Caco-2 (cell line): ENCODE measurements at regions not wholly inside any gene's neighbourhood (a gene's known extent, or its start where the extent isn't known, plus 50 kb on each side); places are given as distances from the start of the nearest gene placed in this dataset.

Experiments
- BruUV-seq: library from RNA; stranded (reverse); fragments of 400-500 nt; replicated peaks from 2 replicates; lab custom pipeline; 2021; lab: Mats Ljungman, UMichigan
- CTCF ChIA-PET: fragments of 300-600 bp; sonication (Branson Sonifier 250); formaldehyde crosslinking; loops from one replicate; lab custom pipeline; 2022; ENCODE audit warnings: antibody characterized with exemption; lab: Charles Lee
- POLR2A ChIA-PET: fragments of 300-600 bp; sonication (Branson Sonifier 250); formaldehyde crosslinking; loops from one replicate; lab custom pipeline; 2022; ENCODE audit warnings: antibody characterized with exemption; lab: Charles Lee
- DNase-seq, 2 experiments: peaks; one replicate each; pipeline versions ENCODE4 v3.0.0 to v3.0.0-alpha.2; 2020 to 2022
- H3K27me3 ChIP-seq: replicated peaks from 2 replicates; pipeline ENCODE4 v1.6.0; 2011; ENCODE audit warnings: low read length; ENCODE audit not compliant: control insufficient read depth, insufficient read depth
- H3K36me3 ChIP-seq: 2 replicates; pipeline ENCODE4 v1.5.1; 2011; ENCODE audit warnings: low read length; ENCODE audit not compliant: control insufficient read depth, insufficient read depth
- H3K4me1 ChIP-seq: fragments of 250-450 bp; sonication (Bioruptor Pico); 2 replicates; pipeline ENCODE4 v1.5.1; 2020; ENCODE audit warnings: mild to moderate bottlenecking
- H3K4me3 ChIP-seq: 2 replicates; pipeline ENCODE4 v1.5.1; 2011; ENCODE audit warnings: low read depth, mild to moderate bottlenecking, control low read depth, low read length
- H3K9me3 ChIP-seq: fragments of 250-450 bp; sonication (Bioruptor Pico); 2 replicates; pipeline ENCODE4 v1.5.1; 2020; ENCODE audit warnings: mild to moderate bottlenecking, moderate library complexity
- H3K27ac Mint-ChIP-seq: one replicate; pipeline ENCODE4 v1.8.0; 2022; ENCODE audit warnings: mixed read lengths; ENCODE audit not compliant: unreplicated experiment
- H3K27me3 Mint-ChIP-seq: one replicate; pipeline ENCODE4 v1.8.0; 2022; ENCODE audit warnings: mixed read lengths; ENCODE audit not compliant: insufficient read depth, unreplicated experiment
- H3K36me3 Mint-ChIP-seq: one replicate; pipeline ENCODE4 v1.8.0; 2022; ENCODE audit warnings: mild to moderate bottlenecking, mixed read lengths; ENCODE audit not compliant: insufficient read depth, unreplicated experiment
- H3K4me1 Mint-ChIP-seq: one replicate; pipeline ENCODE4 v1.8.0; 2022; ENCODE audit warnings: low read depth, mixed read lengths; ENCODE audit not compliant: unreplicated experiment
- H3K4me3 Mint-ChIP-seq: one replicate; pipeline ENCODE4 v1.8.0; 2022; ENCODE audit warnings: mild to moderate bottlenecking, moderate library complexity, mixed read lengths; ENCODE audit not compliant: unreplicated experiment
- H3K9me3 Mint-ChIP-seq: one replicate; pipeline ENCODE4 v1.8.0; 2022; ENCODE audit warnings: mixed read lengths; ENCODE audit not compliant: unreplicated experiment
- intact Hi-C: fragments of 100-400 bp; cut with micrococcal nuclease; formaldehyde crosslinking; loops from one replicate; pipeline ENCODE4 v1.10.0; 2022; ENCODE audit not compliant: unreplicated experiment
- TF ChIP-seq, protein P1 (sequence below), 2 experiments: fragments of 200-600 bp in 1 of 2; IDR thresholded peaks; 1 replicate in 1 of 2; 2 replicates in 1 of 2; pipeline versions ENCODE4 v1.5.1 to v1.8.0; 2011 to 2022; ENCODE audit warnings: antibody characterized with exemption in 1 of 2, control low read depth in 1 of 2, inconsistent platforms in 1 of 2, low read depth in 1 of 2, low read length in 1 of 2, mild to moderate bottlenecking in 1 of 2, moderate library complexity in 1 of 2; ENCODE audit not compliant: insufficient read depth in 1 of 2, severe bottlenecking in 1 of 2, unreplicated experiment in 1 of 2

DNA sequence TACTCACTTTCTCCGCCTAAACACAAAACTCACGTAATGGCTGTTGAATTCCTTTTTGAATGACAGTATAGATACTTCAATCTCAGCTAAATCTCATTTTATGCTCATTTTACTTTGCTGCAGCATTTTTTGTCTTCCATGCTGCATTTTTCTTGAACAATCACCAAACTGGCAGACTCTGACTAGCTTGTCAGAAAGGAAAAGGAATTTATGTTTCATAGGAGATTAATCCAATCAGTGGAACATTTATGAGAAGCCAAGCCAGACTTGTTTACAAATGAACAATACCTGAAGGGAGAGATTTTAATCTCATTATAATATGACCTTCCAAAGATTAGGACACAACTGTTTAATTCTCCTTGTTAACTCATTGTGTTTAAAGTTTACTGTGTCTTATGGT lies 1044.3 kb downstream of the DIAPH3 start:
- intact Hi-C loops, result no loop called here
- CTCF ChIA-PET, result no interaction called here
- no TSS peak for BruUV-seq

DNA sequence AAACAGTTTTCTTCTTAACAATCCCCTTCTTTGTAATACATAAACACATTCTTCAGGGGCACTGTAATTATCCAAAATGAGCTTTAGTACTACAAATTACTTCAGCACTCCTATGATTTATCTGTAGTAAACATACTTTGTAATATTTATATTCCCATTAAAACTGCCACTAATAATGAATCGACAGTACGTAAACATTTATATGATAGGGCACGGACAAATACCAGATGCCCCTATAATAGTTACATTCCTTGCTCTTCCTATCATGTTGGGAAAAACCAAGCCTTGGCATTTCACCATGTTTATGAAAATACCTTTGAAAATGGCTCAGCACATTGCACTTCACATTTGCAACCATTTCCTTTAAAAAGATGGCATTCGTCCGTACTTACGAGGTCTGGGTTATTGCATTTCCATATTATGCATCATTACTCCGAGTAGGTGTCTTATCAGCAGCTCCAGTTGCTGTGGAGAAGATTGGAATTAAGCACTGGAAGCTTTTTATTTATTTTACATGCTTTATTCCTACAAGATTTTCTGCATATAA lies 1043.4 kb downstream of the DIAPH3 start:
- Histone ChIP-seq H3K9me3 (no peaks in the 10 kb centered on the region), H3K4me3 (no peak overlapping the region), H3K4me1 (no peaks in the 10 kb centered on the region), H3K36me3 (no peaks in the 10 kb centered on the region), H3K27me3 (no peaks in the 10 kb centered on the region)
- Mint-ChIP-seq H3K27me3 (no peaks in the 10 kb centered on the region), H3K4me1 (no peaks in the 10 kb centered on the region), H3K27ac (no peak overlapping the region), H3K4me3 (no peak overlapping the region), H3K36me3 (no peaks in the 10 kb centered on the region), H3K9me3 (no peaks in the 10 kb centered on the region)
- ChIA-PET POLR2A (no interaction called here), CTCF (no interaction called here)
- intact Hi-C loops, result loop anchor here (1.0 kb wide), 1 partner anchor 63 kb away; no protein-coding TSS in a partner anchor
- DNase-seq, result no peak
- no TSS peak for BruUV-seq
- TF ChIP-seq, protein P1, sequence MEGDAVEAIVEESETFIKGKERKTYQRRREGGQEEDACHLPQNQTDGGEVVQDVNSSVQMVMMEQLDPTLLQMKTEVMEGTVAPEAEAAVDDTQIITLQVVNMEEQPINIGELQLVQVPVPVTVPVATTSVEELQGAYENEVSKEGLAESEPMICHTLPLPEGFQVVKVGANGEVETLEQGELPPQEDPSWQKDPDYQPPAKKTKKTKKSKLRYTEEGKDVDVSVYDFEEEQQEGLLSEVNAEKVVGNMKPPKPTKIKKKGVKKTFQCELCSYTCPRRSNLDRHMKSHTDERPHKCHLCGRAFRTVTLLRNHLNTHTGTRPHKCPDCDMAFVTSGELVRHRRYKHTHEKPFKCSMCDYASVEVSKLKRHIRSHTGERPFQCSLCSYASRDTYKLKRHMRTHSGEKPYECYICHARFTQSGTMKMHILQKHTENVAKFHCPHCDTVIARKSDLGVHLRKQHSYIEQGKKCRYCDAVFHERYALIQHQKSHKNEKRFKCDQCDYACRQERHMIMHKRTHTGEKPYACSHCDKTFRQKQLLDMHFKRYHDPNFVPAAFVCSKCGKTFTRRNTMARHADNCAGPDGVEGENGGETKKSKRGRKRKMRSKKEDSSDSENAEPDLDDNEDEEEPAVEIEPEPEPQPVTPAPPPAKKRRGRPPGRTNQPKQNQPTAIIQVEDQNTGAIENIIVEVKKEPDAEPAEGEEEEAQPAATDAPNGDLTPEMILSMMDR (IDR thresholded peaks at IDR 0.05; ENCODE audit: insufficient read depth in 1 of 2, low read depth in 1 of 2, low read length in 1 of 2, severe bottlenecking in 1 of 2, unreplicated experiment in 1 of 2), result no peak

More for the DNA sequence above, 1044.3 kb downstream of the DIAPH3 start:
- Mint-ChIP-seq H3K4me3 (no peak overlapping the region), H3K36me3 (no peaks in the 10 kb centered on the region), H3K9me3 (no peaks in the 10 kb centered on the region), H3K4me1 (no peaks in the 10 kb centered on the region), H3K27ac (no peak overlapping the region), H3K27me3 (no peaks in the 10 kb centered on the region)
- Histone ChIP-seq H3K36me3 (no peaks in the 10 kb centered on the region), H3K27me3 (no peaks in the 10 kb centered on the region), H3K4me1 (no peaks in the 10 kb centered on the region), H3K4me3 (no peak overlapping the region), H3K9me3 (no peaks in the 10 kb centered on the region)
- POLR2A ChIA-PET, result no interaction called here
- DNase-seq, result no peak
- TF ChIP-seq, protein P1 (IDR thresholded peaks at IDR 0.05; ENCODE audit: insufficient read depth in 1 of 2, low read depth in 1 of 2, low read length in 1 of 2, severe bottlenecking in 1 of 2, unreplicated experiment in 1 of 2), result no peak

DNA sequence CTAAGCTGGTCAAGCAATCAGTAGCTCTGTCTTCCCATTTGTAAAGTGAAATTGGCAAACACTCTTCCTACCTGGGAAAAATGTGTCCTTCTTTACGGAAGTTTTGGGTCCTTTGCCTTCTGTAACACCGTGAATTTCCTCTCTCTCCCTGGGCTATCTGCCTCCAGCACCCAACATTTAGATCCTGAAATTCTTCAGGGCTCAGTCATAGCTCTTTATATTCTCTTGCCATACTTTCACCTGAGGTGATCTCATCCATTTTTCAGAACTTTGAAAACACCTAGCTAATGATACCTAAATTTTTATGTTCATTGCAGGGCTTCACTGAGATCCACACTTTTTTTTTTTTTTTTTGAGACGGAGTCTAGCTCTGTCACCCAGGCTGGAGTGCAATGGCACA lies 1042.2 kb downstream of the DIAPH3 start:
- CTCF ChIA-PET, result no interaction called here
- no peak overlapping the region for H3K27ac Mint-ChIP-seq

More for the DNA sequence above, 1042.2 kb downstream of the DIAPH3 start:
- Mint-ChIP-seq H3K9me3 (no peaks in the 10 kb centered on the region), H3K27me3 (no peaks in the 10 kb centered on the region), H3K4me3 (no peak overlapping the region), H3K36me3 (no peaks in the 10 kb centered on the region), H3K4me1 (no peaks in the 10 kb centered on the region)
- no TSS peak for BruUV-seq
- TF ChIP-seq, protein P1 (IDR thresholded peaks at IDR 0.05; ENCODE audit: insufficient read depth in 1 of 2, low read depth in 1 of 2, low read length in 1 of 2, severe bottlenecking in 1 of 2, unreplicated experiment in 1 of 2), result no peak
- Histone ChIP-seq H3K4me3 (no peak overlapping the region), H3K9me3 (no peaks in the 10 kb centered on the region), H3K36me3 (no peaks in the 10 kb centered on the region), H3K4me1 (no peaks in the 10 kb centered on the region), H3K27me3 (no peaks in the 10 kb centered on the region)
- no peak for DNase-seq
- POLR2A ChIA-PET, result no interaction called here
- intact Hi-C loops, result no loop called here
